ELR (cell line): ENCODE measurements at regions not wholly inside any gene's neighbourhood (a gene's known extent, or its start where the extent isn't known, plus 50 kb on each side); places are given as distances from the start of the nearest gene placed in this dataset.

ENCODE experiments used
- DNase-seq: peaks from one replicate; pipeline ENCODE4 v3.0.0-alpha.2; 2015; ENCODE audit warnings: low read depth

GRCh38 chr5:54644226-54644625 lies 126.7 kb downstream of the SNX18 start:
- peak; percentile 96 for DNase-seq

GRCh38 chr5:54643685-54644106 lies 126.1 kb downstream of the SNX18 start:
- DNase-seq: peak; percentile 91

GRCh38 chr5:54639621-54640020 lies 122.1 kb downstream of the SNX18 start:
- no peak for DNase-seq

GRCh38 chr5:54638106-54638505 lies 120.5 kb downstream of the SNX18 start:
- DNase-seq: no peak

DNA sequence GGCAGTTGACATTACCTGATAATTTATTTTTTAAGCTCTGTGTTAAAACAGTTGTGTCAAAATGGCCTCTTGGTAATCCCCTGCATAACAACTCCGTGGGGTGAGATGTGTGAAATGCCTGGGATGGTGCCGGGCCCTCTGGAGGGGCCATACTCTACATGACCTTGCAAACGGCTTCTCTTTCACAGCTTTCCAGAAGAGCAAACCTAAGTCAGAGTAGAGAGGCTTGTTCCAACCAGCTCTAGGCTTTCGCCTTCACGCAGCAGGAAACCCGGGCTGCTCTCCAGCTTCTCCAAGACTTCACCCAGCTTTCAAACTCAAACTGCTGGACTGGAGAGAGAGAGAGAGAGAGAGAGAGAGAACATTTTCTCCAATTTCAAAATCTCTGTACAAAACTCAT lies 120.1 kb downstream of the SNX18 start:
- DNase-seq: no peak

DNA sequence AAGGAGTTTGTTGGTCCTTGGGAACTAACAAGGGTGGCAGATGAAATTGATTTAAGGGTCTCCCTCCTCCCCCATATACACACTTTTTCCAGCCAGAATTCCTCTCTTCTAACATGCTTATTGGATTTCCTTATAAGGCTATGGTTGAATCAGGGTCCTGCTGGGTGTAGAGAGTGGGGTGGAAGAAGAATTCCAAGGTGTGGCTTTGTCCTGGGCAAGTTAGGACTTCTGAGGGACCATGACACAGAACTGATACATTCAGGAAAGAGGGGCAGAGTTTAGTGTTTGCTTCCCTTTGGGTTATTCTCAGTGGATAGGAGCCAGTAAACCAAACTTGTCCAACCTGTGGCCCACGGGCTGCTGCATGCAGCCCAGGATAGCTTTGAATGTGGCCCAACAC lies 116.5 kb downstream of the SNX18 start:
- DNase-seq: no peak

DNA sequence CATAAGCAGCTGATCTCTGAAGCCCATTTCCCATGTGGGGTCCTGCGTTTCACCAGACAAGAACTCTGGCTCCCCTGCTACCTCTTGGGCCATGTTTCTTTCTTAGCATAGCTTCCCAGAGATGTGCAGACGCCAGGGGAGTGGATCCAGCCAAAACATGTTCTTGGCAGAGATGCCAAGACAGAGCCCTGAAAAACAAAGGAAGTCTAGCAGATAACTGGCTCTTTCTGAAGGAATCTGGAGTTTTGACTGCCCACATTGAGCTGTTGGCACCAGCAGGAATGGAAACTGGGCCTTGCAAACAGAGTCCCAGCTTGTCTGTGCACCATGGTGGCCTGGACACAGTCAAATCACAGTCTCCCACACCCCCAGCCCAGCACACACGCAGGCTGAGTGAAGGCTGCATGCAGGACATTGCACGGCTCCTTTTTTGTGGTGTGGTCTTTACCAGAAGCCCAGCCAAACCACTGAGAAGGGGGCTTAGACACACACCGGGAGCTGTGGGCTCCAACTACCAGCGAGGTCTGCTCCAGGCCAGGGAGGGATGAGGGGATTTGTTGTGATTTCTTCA lies 114.7 kb downstream of the SNX18 start:
- no peak for DNase-seq

GRCh38 chr5:54630738-54631359 lies 113.3 kb downstream of the SNX18 start:
- no peak for DNase-seq

- DNase-seq: no peak
Observed at GRCh38 chr5:54629115-54629514, 111.6 kb downstream of the SNX18 start.

DNA sequence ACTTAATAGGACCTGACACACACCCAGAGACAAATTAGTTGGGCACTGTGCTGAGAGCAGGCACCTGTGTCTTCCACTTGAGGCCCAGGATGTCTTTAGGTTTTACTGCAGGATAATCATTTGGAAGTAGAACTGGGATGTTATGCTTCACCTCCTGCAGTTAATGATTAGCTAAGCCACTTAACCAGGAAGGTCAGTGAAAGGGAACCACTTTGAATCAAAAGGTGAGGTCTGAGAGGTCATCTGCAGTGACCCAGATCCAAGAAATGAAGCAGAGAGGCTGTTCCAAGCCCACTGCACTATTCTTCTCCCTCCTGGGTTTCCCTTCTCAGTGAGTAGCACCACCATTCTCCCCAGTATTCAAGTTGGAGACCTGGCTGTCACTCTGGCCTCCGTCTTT lies 110.5 kb downstream of the SNX18 start:
- no peak for DNase-seq

DNA sequence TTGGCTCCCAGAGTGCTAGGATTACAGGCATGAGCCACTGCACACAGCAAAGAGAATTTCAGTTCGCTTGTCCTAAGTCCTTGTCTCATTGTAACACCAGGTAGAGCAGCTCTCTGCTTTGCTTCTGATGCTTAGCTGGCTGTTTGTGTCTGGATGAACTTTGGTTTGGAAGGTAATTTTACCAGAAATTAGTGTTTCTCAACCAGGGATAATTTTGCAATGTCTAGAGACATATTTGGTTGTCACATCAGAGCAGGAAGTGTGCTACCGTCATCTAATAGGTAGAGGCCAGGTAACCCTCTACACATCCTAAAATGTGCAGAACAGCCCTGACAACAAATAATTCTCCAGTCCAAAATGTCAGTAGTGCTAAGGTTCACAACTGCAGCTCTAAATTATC lies 108.8 kb downstream of the SNX18 start:
- DNase-seq: no peak

DNA sequence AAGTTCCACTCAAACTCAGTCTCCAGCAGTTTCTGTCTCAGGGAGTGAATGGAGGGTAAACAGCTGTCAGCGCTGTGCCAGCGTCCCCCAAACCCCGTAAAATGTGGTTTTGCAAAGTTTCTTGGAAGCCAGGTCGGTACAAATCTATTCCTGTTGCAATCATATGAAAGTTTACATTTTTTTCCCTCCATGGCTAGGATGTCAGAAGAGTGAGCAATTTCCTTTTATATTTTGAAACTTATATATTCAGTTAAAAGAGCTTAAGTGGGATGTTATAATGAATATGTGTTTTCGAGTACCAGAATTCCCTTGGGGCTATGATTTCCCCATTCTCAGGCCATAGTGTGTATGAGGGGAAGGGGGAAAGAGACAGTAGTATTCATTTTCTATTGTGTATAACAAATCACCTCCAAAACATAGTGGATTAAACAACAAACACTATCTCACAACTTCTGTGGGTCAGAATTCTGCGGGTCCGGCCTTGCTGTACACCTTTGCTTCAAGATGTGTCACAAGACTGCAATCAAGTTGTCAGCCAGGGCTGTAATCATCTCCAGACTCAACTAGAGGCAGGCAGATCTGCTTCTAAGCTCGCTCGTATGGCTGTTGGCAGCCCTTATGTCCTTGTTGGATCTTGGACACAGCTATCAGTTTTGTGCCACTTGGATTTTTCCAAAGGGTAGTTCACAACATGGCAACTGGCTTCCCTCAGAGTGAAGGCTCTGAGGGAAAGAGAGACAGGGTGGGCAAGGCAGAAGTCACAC lies 107.4 kb downstream of the SNX18 start:
- peak; percentile 20 for DNase-seq

GRCh38 chr5:54621709-54622108 lies 104.2 kb downstream of the SNX18 start:
- DNase-seq: no peak

GRCh38 chr5:54621048-54621447 lies 103.5 kb downstream of the SNX18 start:
- no peak for DNase-seq

- DNase-seq: no peak
Observed at GRCh38 chr5:54620141-54620933, 102.8 kb downstream of the SNX18 start.

GRCh38 chr5:54619731-54620130 lies 102.2 kb downstream of the SNX18 start:
- DNase-seq: no peak

DNA sequence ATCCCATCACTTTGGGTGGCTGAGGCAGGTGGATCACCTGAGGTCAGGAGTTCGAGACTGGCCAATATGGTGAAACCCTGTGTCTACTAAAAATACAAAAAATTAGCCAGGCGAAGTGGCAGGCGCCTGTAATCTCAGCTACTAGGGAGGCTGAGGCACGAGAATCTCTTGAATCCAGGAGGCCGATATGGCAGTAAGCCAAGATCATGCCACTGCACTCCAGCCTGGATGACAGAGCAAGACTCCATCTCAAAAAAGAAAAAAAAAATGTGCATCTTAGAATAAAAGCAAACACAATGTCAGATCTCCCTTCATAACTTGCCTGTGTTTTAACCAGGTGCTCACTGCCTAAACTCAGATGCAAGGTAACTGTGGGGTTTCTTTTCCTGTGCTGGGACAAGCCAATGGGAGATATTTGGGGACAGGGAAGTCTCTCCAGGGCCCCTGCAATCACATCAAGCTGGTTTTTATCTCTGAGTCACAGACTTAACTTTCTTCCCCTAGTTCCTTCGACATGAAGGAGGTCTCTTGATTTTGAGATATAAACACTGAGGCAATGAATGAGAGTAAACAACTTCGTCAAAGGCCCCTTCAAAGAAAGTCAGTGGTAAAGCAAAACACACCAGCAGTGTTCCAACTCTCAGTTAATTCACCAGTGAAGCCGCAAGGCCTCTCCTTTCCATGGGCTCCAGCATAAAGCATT lies 99.1 kb downstream of the SNX18 start:
- no peak for DNase-seq

DNA sequence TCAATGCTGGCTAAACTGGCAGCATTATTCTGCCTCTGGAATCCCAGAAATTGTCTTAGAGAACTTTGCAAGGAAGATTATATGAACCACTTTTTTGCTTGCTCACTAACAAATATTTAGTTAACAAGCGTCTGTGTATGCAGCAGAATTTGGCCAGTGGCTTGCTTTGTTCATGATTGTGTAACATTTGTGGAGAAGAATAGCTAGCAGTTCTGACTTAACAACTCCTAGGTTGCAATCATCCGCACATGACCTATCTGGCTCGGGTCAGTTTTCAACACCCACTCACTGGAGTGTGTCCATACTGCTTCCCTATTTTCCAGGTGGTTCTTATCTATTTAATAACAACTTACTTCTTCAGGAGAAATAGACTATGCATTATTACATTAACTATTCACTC lies 98.5 kb downstream of the SNX18 start:
- DNase-seq: no peak

DNA sequence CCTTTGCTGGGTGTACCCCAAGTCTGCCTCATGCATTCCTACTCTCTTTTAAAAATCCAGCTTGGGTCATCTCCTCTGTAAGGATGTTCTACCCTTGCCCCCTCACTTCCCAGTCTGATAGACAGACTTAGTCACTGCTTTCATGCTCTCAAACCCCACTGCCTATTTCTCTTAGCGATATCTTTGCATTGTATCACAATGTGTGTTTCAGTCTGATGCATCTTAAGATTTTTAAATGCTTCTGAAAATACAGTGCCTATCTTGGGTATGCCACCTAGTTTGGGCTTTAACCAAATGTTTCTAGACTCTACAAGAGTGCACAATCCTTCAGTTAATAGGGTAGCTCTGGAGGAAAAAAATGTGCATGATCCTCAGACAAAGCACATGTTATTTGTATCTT lies 97.8 kb downstream of the SNX18 start:
- no peak for DNase-seq

DNA sequence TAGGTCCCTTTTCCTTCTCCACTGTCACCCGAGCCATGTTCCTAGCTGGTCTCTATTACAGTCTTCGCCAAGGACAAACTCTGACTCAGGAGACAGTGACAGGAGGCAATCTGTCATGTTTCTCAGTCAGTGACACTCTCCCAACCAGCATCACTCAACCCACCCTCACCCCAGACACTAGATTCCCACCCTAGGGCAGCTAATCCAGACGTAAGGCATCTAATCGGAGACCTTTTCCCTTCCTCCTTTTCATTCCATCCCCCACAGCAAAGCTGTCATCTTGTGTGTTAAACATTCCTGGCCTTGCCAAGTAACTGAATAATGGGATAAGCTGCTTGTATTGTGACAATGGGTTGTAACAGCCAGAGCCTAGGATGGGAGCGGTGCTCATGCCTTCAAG lies 95.2 kb downstream of the SNX18 start:
- no peak for DNase-seq

- DNase-seq: peak; percentile 38
Observed at GRCh38 chr5:54611290-54611951, 93.9 kb downstream of the SNX18 start.
